Caco-2 (cell line): ENCODE measurements at regions not wholly inside any gene's neighbourhood (a gene's known extent, or its start where the extent isn't known, plus 50 kb on each side); places are given as distances from the start of the nearest gene placed in this dataset.

Experiments used
- BruUV-seq: library from RNA; stranded (reverse); fragments of 400-500 nt; replicated peaks from 2 replicates; lab custom pipeline; 2021; lab: Mats Ljungman, UMichigan
- CTCF ChIA-PET: fragments of 300-600 bp; sonication (Branson Sonifier 250); formaldehyde crosslinking; loops from one replicate; lab custom pipeline; 2022; ENCODE audit warnings: antibody characterized with exemption; lab: Charles Lee
- POLR2A ChIA-PET: fragments of 300-600 bp; sonication (Branson Sonifier 250); formaldehyde crosslinking; loops from one replicate; lab custom pipeline; 2022; ENCODE audit warnings: antibody characterized with exemption; lab: Charles Lee
- DNase-seq, 2 experiments: peaks; one replicate each; pipeline versions ENCODE4 v3.0.0 to v3.0.0-alpha.2; 2020 to 2022
- H3K27me3 ChIP-seq: replicated peaks from 2 replicates; pipeline ENCODE4 v1.6.0; 2011; ENCODE audit warnings: low read length; ENCODE audit not compliant: control insufficient read depth, insufficient read depth
- H3K36me3 ChIP-seq: 2 replicates; pipeline ENCODE4 v1.5.1; 2011; ENCODE audit warnings: low read length; ENCODE audit not compliant: control insufficient read depth, insufficient read depth
- H3K4me1 ChIP-seq: fragments of 250-450 bp; sonication (Bioruptor Pico); 2 replicates; pipeline ENCODE4 v1.5.1; 2020; ENCODE audit warnings: mild to moderate bottlenecking
- H3K4me3 ChIP-seq: 2 replicates; pipeline ENCODE4 v1.5.1; 2011; ENCODE audit warnings: low read depth, mild to moderate bottlenecking, control low read depth, low read length
- H3K9me3 ChIP-seq: fragments of 250-450 bp; sonication (Bioruptor Pico); 2 replicates; pipeline ENCODE4 v1.5.1; 2020; ENCODE audit warnings: mild to moderate bottlenecking, moderate library complexity
- H3K27ac Mint-ChIP-seq: one replicate; pipeline ENCODE4 v1.8.0; 2022; ENCODE audit warnings: mixed read lengths; ENCODE audit not compliant: unreplicated experiment
- H3K27me3 Mint-ChIP-seq: one replicate; pipeline ENCODE4 v1.8.0; 2022; ENCODE audit warnings: mixed read lengths; ENCODE audit not compliant: insufficient read depth, unreplicated experiment
- H3K36me3 Mint-ChIP-seq: one replicate; pipeline ENCODE4 v1.8.0; 2022; ENCODE audit warnings: mild to moderate bottlenecking, mixed read lengths; ENCODE audit not compliant: insufficient read depth, unreplicated experiment
- H3K4me1 Mint-ChIP-seq: one replicate; pipeline ENCODE4 v1.8.0; 2022; ENCODE audit warnings: low read depth, mixed read lengths; ENCODE audit not compliant: unreplicated experiment
- H3K4me3 Mint-ChIP-seq: one replicate; pipeline ENCODE4 v1.8.0; 2022; ENCODE audit warnings: mild to moderate bottlenecking, moderate library complexity, mixed read lengths; ENCODE audit not compliant: unreplicated experiment
- H3K9me3 Mint-ChIP-seq: one replicate; pipeline ENCODE4 v1.8.0; 2022; ENCODE audit warnings: mixed read lengths; ENCODE audit not compliant: unreplicated experiment
- CTCF ChIP-seq, 2 experiments: fragments of 200-600 bp in 1 of 2; IDR thresholded peaks; 1 replicate in 1 of 2; 2 replicates in 1 of 2; pipeline versions ENCODE4 v1.5.1 to v1.8.0; 2011 to 2022; ENCODE audit warnings: antibody characterized with exemption in 1 of 2, control low read depth in 1 of 2, inconsistent platforms in 1 of 2, low read depth in 1 of 2, low read length in 1 of 2, mild to moderate bottlenecking in 1 of 2, moderate library complexity in 1 of 2; ENCODE audit not compliant: insufficient read depth in 1 of 2, severe bottlenecking in 1 of 2, unreplicated experiment in 1 of 2
- intact Hi-C: fragments of 100-400 bp; cut with micrococcal nuclease; formaldehyde crosslinking; loops from one replicate; pipeline ENCODE4 v1.10.0; 2022; ENCODE audit not compliant: unreplicated experiment

GRCh38 chr12:66962290-66962689, 283.4 kb upstream of the GRIP1 start:
- Histone ChIP-seq H3K4me1 (no peaks in the 10 kb centered on the region), H3K9me3 (no peaks in the 10 kb centered on the region), H3K36me3 (no peaks in the 10 kb centered on the region), H3K27me3 (no peaks in the 10 kb centered on the region), H3K4me3 (no peak overlapping the region)
- H3K9me3 Mint-ChIP-seq: no peaks in the 10 kb centered on the region
- H3K27me3 Mint-ChIP-seq: peaks cover 3% of the 10 kb centered on the region
- ChIA-PET CTCF (no interaction called here), POLR2A (no interaction called here)
- TF ChIP-seq CTCF (IDR thresholded peaks at IDR 0.05; ENCODE audit: insufficient read depth in 1 of 2, low read depth in 1 of 2, low read length in 1 of 2, severe bottlenecking in 1 of 2, unreplicated experiment in 1 of 2): no peak
- no peak for DNase-seq
- intact Hi-C loops: no loop called here
- no peak overlapping the region for H3K27ac Mint-ChIP-seq
- no TSS peak for BruUV-seq
- H3K4me1 Mint-ChIP-seq: peaks cover 5% of the 10 kb centered on the region
- H3K4me3 Mint-ChIP-seq: no peak overlapping the region
- no peaks in the 10 kb centered on the region for H3K36me3 Mint-ChIP-seq

- no peak overlapping the region for H3K27ac Mint-ChIP-seq
- BruUV-seq: no TSS peak
- H3K27me3 Mint-ChIP-seq: peaks cover 10% of the 10 kb centered on the region
- DNase-seq: no peak
- H3K4me3 Mint-ChIP-seq: no peak overlapping the region
- ChIA-PET POLR2A (no interaction called here), CTCF (no interaction called here)
- no peak for TF ChIP-seq CTCF (IDR thresholded peaks at IDR 0.05; ENCODE audit: insufficient read depth in 1 of 2, low read depth in 1 of 2, low read length in 1 of 2, severe bottlenecking in 1 of 2, unreplicated experiment in 1 of 2)
- Histone ChIP-seq H3K4me1 (no peaks in the 10 kb centered on the region), H3K27me3 (no peaks in the 10 kb centered on the region), H3K4me3 (no peak overlapping the region), H3K9me3 (no peaks in the 10 kb centered on the region), H3K36me3 (no peaks in the 10 kb centered on the region)
- H3K36me3 Mint-ChIP-seq: no peaks in the 10 kb centered on the region
- peaks cover 5% of the 10 kb centered on the region for H3K4me1 Mint-ChIP-seq
- H3K9me3 Mint-ChIP-seq: no peaks in the 10 kb centered on the region
- intact Hi-C loops: no loop called here
Measured at GRCh38 chr12:66963901-66964300, 285.0 kb upstream of the GRIP1 start.

- no peaks in the 10 kb centered on the region for H3K4me1 ChIP-seq
- no peaks in the 10 kb centered on the region for H3K27me3 ChIP-seq
- H3K4me1 Mint-ChIP-seq: peaks cover 5% of the 10 kb centered on the region
- H3K36me3 ChIP-seq: no peaks in the 10 kb centered on the region
- H3K4me3 ChIP-seq: no peak overlapping the region
- no peaks in the 10 kb centered on the region for H3K9me3 ChIP-seq
- peaks cover 13% of the 10 kb centered on the region for H3K27me3 Mint-ChIP-seq
- CTCF ChIA-PET: no interaction called here
- no TSS peak for BruUV-seq
- no peak overlapping the region for H3K4me3 Mint-ChIP-seq
- TF ChIP-seq CTCF (IDR thresholded peaks at IDR 0.05; ENCODE audit: insufficient read depth in 1 of 2, low read depth in 1 of 2, low read length in 1 of 2, severe bottlenecking in 1 of 2, unreplicated experiment in 1 of 2): no peak
- DNase-seq: no peak
- no peak overlapping the region for H3K27ac Mint-ChIP-seq
- POLR2A ChIA-PET: no interaction called here
- H3K36me3 Mint-ChIP-seq: no peaks in the 10 kb centered on the region
- no peaks in the 10 kb centered on the region for H3K9me3 Mint-ChIP-seq
- intact Hi-C loops: no loop called here
Measured at GRCh38 chr12:66964629-66965028, 285.8 kb upstream of the GRIP1 start.
